SK-N-SH (cell line): ENCODE measurements at regions not wholly inside any gene's neighbourhood (a gene's known extent, or its start where the extent isn't known, plus 50 kb on each side); places are given as distances from the start of the nearest gene placed in this dataset.

ENCODE experiments used
- CTCF ChIA-PET: fragments of 300-600, 350-600 bp; formaldehyde crosslinking; extraction: SDS; loops from one replicate; lab custom pipeline; 2021; lab: Yijun Ruan, JAX
- POLR2A ChIA-PET: fragments of 350-600 bp; sonication (Branson Sonifier 250); formaldehyde crosslinking; extraction: SDS; loops from one replicate; lab custom pipeline; 2020; ENCODE audit warnings: antibody characterized with exemption, inconsistent platforms; lab: Yijun Ruan, JAX
- DNase-seq: peaks from one replicate; pipeline ENCODE4 v3.0.0; 2012
- H2AFZ ChIP-seq: fragments of 200-600 bp; sonication (generic); 2 replicates; pipeline ENCODE4 v1.8.1; 2016; ENCODE audit warnings: antibody characterized with exemption, mild to moderate bottlenecking, low read depth
- H3F3A ChIP-seq: fragments of 200-600 bp; sonication (generic); replicated peaks from 2 replicates; pipeline ENCODE3; 2016; ENCODE audit warnings: antibody characterized with exemption, mild to moderate bottlenecking; ENCODE audit not compliant: insufficient read depth
- H3K27ac ChIP-seq, 2 experiments: fragments of 200-500 bp in 1 of 2; fragments of 200-600 bp in 1 of 2; sonication (Bioruptor generic) in 1 of 2; sonication (generic), shearing (Covaris generic) in 1 of 2; 2 replicates each; pipeline versions ENCODE4 v1.5.1 to v1.6.1; 2014 to 2016; ENCODE audit warnings: low read depth in 2 of 2, inconsistent platforms in 1 of 2, low read length in 1 of 2, mild to moderate bottlenecking in 1 of 2, mixed read lengths in 1 of 2
- H3K27me3 ChIP-seq: fragments of 200-600 bp; sonication (generic), shearing (Covaris generic); 2 replicates; pipeline ENCODE4 v1.6.1; 2016; ENCODE audit warnings: mixed run types; ENCODE audit not compliant: insufficient read depth
- H3K36me3 ChIP-seq, 2 experiments: fragments of 200-500 bp in 1 of 2; fragments of 200-600 bp in 1 of 2; sonication (Bioruptor generic) in 1 of 2; sonication (generic) in 1 of 2; replicated peaks in 1 of 2; 2 replicates each; pipeline versions ENCODE3 to v1.5.1; 2014 to 2016; ENCODE audit warnings: low read length in 1 of 2, mild to moderate bottlenecking in 1 of 2; ENCODE audit not compliant: insufficient read depth in 2 of 2, control insufficient read depth in 1 of 2
- H3K4me1 ChIP-seq, 2 experiments: fragments of 200-500 bp in 1 of 2; fragments of 200-600 bp in 1 of 2; sonication (Bioruptor generic) in 1 of 2; sonication (generic), shearing (Covaris generic) in 1 of 2; 2 replicates each; pipeline versions ENCODE4 v1.5.1 to v1.6.1; 2014 to 2016; ENCODE audit warnings: low read depth in 1 of 2, low read length in 1 of 2, mixed run types in 1 of 2; ENCODE audit not compliant: insufficient read depth in 2 of 2, control insufficient read depth in 1 of 2
- H3K4me2 ChIP-seq: fragments of 200-600 bp; sonication (generic), shearing (Covaris generic); 2 replicates; pipeline ENCODE4 v1.6.1; 2017; ENCODE audit warnings: mixed run types
- H3K4me3 ChIP-seq, 2 experiments: fragments of 200-500 bp in 1 of 2; fragments of 200-600 bp in 1 of 2; sonication (Bioruptor generic) in 1 of 2; sonication (generic), shearing (Covaris generic) in 1 of 2; 2 replicates each; pipeline versions ENCODE4 v1.5.1 to v1.8.1; 2014 to 2016; ENCODE audit warnings: low read depth in 2 of 2, inconsistent platforms in 1 of 2, low read length in 1 of 2, mild to moderate bottlenecking in 1 of 2, mixed read lengths in 1 of 2, moderate library complexity in 1 of 2
- H3K79me2 ChIP-seq: fragments of 200-600 bp; sonication (generic); 2 replicates; pipeline ENCODE4 v1.8.1; 2017; ENCODE audit warnings: mild to moderate bottlenecking; ENCODE audit not compliant: insufficient read depth
- H3K9ac ChIP-seq: fragments of 200-600 bp; sonication (generic); 2 replicates; pipeline ENCODE4 v1.6.1; 2017; ENCODE audit warnings: mixed run types
- H3K9me2 ChIP-seq: fragments of 200-600 bp; sonication (generic); 2 replicates; pipeline ENCODE4 v1.6.1; 2017; ENCODE audit warnings: mixed run types
- H3K9me3 ChIP-seq: fragments of 200-600 bp; sonication (generic); 2 replicates; pipeline ENCODE4 v1.6.1; 2017; ENCODE audit warnings: mixed run types, mild to moderate bottlenecking, moderate library complexity
- H4K20me1 ChIP-seq: fragments of 200-600 bp; sonication (generic); 2 replicates; pipeline ENCODE4 v1.6.1; 2017; ENCODE audit warnings: mild to moderate bottlenecking, mixed run types; ENCODE audit not compliant: insufficient read depth
- CHD2 ChIP-seq: fragments of 150-350 bp; IDR thresholded peaks from 2 replicates; pipeline ENCODE4 v1.6.1; 2018; ENCODE audit warnings: low read length; ENCODE audit not compliant: partially characterized antibody
- CTCF ChIP-seq: fragments of 200-600 bp; sonication (generic); IDR thresholded peaks from 2 replicates; pipeline ENCODE4 v1.6.1; 2017; ENCODE audit warnings: antibody characterized with exemption, mild to moderate bottlenecking, moderate library complexity
- ELF1 ChIP-seq: IDR thresholded peaks from 2 replicates; pipeline ENCODE4 v1.4.0; 2012
- EP300 ChIP-seq, 2 experiments: IDR thresholded peaks; 2 replicates each; pipeline versions ENCODE4 v1.4.0 to v1.6.1; 2012; ENCODE audit warnings: borderline replicate concordance in 1 of 2, low read depth in 1 of 2, low read length in 1 of 2
- FOSL2 ChIP-seq: IDR thresholded peaks from 2 replicates; pipeline ENCODE4 v1.4.0; 2012; ENCODE audit warnings: low read depth, mild to moderate bottlenecking, moderate library complexity, borderline replicate concordance
- FOXJ3 ChIP-seq: sonication (generic); formaldehyde crosslinking; IDR thresholded peaks from 2 replicates; pipeline ENCODE4 v1.5.1; 2020; ENCODE audit warnings: mild to moderate bottlenecking, missing genetic modification reagents
- FOXM1 ChIP-seq: IDR thresholded peaks from 2 replicates; pipeline ENCODE4 v1.4.0; 2012; ENCODE audit warnings: low read depth, mild to moderate bottlenecking
- MEF2A ChIP-seq: IDR thresholded peaks from 2 replicates; pipeline ENCODE4 v1.4.0; 2012; ENCODE audit warnings: low read depth, borderline replicate concordance
- NFIC ChIP-seq: IDR thresholded peaks from 2 replicates; pipeline ENCODE4 v1.4.0; 2012; ENCODE audit warnings: borderline replicate concordance
- PBX3 ChIP-seq: IDR thresholded peaks from 2 replicates; pipeline ENCODE4; 2012
- POLR2AphosphoS5 ChIP-seq: IDR thresholded peaks from 2 replicates; pipeline ENCODE4 v1.6.1; 2012; ENCODE audit warnings: low read depth, low read length
- TEAD4 ChIP-seq: IDR thresholded peaks from 2 replicates; pipeline ENCODE4 v1.4.0; 2012; ENCODE audit warnings: mild to moderate bottlenecking, borderline replicate concordance; ENCODE audit not compliant: insufficient read depth
- USF2 ChIP-seq: fragments of 150-350 bp; IDR thresholded peaks from 2 replicates; pipeline ENCODE4 v1.6.1; 2017; ENCODE audit warnings: antibody characterized with exemption, low read length, low read depth, borderline replicate concordance
- YY1 ChIP-seq: IDR thresholded peaks from 2 replicates; pipeline ENCODE4 v1.4.0; 2012; ENCODE audit warnings: low read depth, mild to moderate bottlenecking
- WGBS: methylation state at CpG from one replicate; pipeline ENCODE4 v1.1.6; 2017; ENCODE audit warnings: low lambda C conversion rate; 5-methylcytosine and 5-hydroxymethylcytosine counted together

GRCh38 chr2:120447127-120447785, 101.3 kb downstream of the INHBB start:
- Histone ChIP-seq H3K9ac (no peak overlapping the region), H3K9me2 (no peaks in the 10 kb centered on the region), H2AFZ (no peak overlapping the region), H3K9me3 (no peaks in the 10 kb centered on the region), H3F3A (no peaks in the 10 kb centered on the region), H3K4me3 (no peak overlapping the region), H4K20me1 (no peaks in the 10 kb centered on the region), H3K27ac (no peak overlapping the region), H3K27me3 (0 out of 2 replicates have a peak, but pooled peaks cover 20% of the 10 kb centered on the region), H3K36me3 (no peaks in the 10 kb centered on the region), H3K4me1 (no peaks in the 10 kb centered on the region; a peak in 1 of 4 replicates), H3K79me2 (no peaks in the 10 kb centered on the region), H3K4me2 (no peak overlapping the region)
- POLR2A ChIA-PET = no interaction called here
- DNase-seq = no peak
- TF ChIP-seq EP300 (IDR thresholded peaks at IDR 0.05; ENCODE audit: borderline replicate concordance in 1 of 2, low read depth in 1 of 2, low read length in 1 of 2) (no peak), FOXJ3 (CRISPR knock-in tag) (no peak), USF2 (no peak), ELF1 (no peak), FOSL2 (no peak), PBX3 (no peak)
- WGBS = 58% methylated on average over 5 of the region's 8 CpGs
- CTCF ChIA-PET = interaction anchor here (0.9 to 2.0 kb wide), 2 partner anchors 104 to 231 kb away, joined by 3 to 4 read pairs; no protein-coding TSS in a partner anchor

GRCh38 chr2:120448436-120448835, 102.5 kb downstream of the INHBB start:
- Histone ChIP-seq H3K9me3 (no peaks in the 10 kb centered on the region), H3K9ac (no peak overlapping the region), H3K27me3 (0 out of 2 replicates have a peak, but pooled peaks cover 20% of the 10 kb centered on the region), H4K20me1 (no peaks in the 10 kb centered on the region), H3K79me2 (no peaks in the 10 kb centered on the region), H3K36me3 (no peaks in the 10 kb centered on the region), H2AFZ (no peak overlapping the region), H3K27ac (no peak overlapping the region), H3K4me1 (no peaks in the 10 kb centered on the region), H3K4me3 (no peak overlapping the region), H3F3A (no peaks in the 10 kb centered on the region), H3K4me2 (no peak overlapping the region), H3K9me2 (no peaks in the 10 kb centered on the region)
- ChIA-PET CTCF (no interaction called here), POLR2A (no interaction called here)
- TF ChIP-seq NFIC (no peak), CTCF (no peak), YY1 (no peak), POLR2AphosphoS5 (no peak), TEAD4 (no peak), FOXM1 (no peak), CHD2 (no peak), MEF2A (no peak)
- no peak for DNase-seq
- WGBS = 34% methylated on average over 6 of the region's 6 CpGs
